ENCODE measurements at regions not wholly inside any gene's neighbourhood (a gene's known extent, or its start where the extent isn't known, plus 50 kb on each side); places are given as distances from the start of the nearest gene placed in this dataset.

GRCh38 chr3:177351206-177351605 lies 153.9 kb upstream of the TBL1XR1 start:
- TF ChIP-seq OSR1 (CRISPR knock-in tag; IDR thresholded peaks at IDR 0.05) (no peak), TCF4 (CRISPR knock-in tag; IDR thresholded peaks at IDR 0.05; ENCODE audit: borderline replicate concordance) (no peak), ZFP3 (CRISPR knock-in tag; IDR thresholded peaks at IDR 0.05) (no peak), CSDC2 (CRISPR knock-in tag; IDR thresholded peaks at IDR 0.05) (no peak), ARNTL (CRISPR knock-in tag; IDR thresholded peaks at IDR 0.05; ENCODE audit: borderline replicate concordance, low read depth) (no peak), RARB (CRISPR knock-in tag; IDR thresholded peaks at IDR 0.05) (no peak), GLIS3 (CRISPR knock-in tag; IDR thresholded peaks at IDR 0.05) (no peak), POU6F1 (CRISPR knock-in tag; IDR thresholded peaks at IDR 0.05; ENCODE audit: borderline replicate concordance, low read depth) (no peak), ZNF8 (CRISPR knock-in tag; IDR thresholded peaks at IDR 0.05) (no peak), TOX (CRISPR knock-in tag; IDR thresholded peaks at IDR 0.05; ENCODE audit: borderline replicate concordance) (no peak)

All from SK-N-SH treated with all-trans-retinoic acid at 6 μM for 48 hours (cell line).